ENCODE measurements at regions not wholly inside any gene's neighbourhood (a gene's known extent, or its start where the extent isn't known, plus 50 kb on each side); places are given as distances from the start of the nearest gene placed in this dataset.

DNA sequence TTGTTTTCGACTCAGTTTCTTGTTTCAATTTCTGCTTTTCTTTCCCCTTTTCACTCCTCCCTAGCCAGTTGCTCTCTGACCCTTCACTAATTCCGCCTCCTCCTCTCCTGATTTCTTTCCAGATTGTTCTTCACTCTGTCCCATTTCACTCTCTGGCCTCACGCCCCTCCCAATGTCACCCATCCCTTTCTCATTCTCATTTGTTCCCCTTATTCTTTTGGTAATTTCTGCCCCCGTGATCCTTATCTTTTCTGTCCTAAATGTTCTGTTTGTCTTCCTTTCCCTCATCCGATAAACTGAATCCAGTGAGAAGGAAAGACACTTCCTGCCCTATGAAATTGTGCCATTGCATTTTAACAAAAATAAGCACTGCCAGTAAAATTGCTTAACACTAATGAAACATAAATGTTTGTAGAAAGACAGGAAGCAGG lies 94.5 kb upstream of the RASGEF1B start:
- TF ChIP-seq, protein P1, sequence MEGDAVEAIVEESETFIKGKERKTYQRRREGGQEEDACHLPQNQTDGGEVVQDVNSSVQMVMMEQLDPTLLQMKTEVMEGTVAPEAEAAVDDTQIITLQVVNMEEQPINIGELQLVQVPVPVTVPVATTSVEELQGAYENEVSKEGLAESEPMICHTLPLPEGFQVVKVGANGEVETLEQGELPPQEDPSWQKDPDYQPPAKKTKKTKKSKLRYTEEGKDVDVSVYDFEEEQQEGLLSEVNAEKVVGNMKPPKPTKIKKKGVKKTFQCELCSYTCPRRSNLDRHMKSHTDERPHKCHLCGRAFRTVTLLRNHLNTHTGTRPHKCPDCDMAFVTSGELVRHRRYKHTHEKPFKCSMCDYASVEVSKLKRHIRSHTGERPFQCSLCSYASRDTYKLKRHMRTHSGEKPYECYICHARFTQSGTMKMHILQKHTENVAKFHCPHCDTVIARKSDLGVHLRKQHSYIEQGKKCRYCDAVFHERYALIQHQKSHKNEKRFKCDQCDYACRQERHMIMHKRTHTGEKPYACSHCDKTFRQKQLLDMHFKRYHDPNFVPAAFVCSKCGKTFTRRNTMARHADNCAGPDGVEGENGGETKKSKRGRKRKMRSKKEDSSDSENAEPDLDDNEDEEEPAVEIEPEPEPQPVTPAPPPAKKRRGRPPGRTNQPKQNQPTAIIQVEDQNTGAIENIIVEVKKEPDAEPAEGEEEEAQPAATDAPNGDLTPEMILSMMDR (IDR thresholded peaks at IDR 0.05): no peak
- TF ChIP-seq POLR2AphosphoS5 (IDR thresholded peaks at IDR 0.05): no peak
- TF ChIP-seq POLR2A (IDR thresholded peaks at IDR 0.05; ENCODE audit: low read depth): no peak
- TF ChIP-seq EP300 (IDR thresholded peaks at IDR 0.05): no peak
